H9 (cell line): ENCODE measurements at regions not wholly inside any gene's neighbourhood (a gene's known extent, or its start where the extent isn't known, plus 50 kb on each side); places are given as distances from the start of the nearest gene placed in this dataset.

Experiments used
- DNase-seq: peaks from one replicate; pipeline ENCODE4 v3.0.0-alpha.2; 2017
- H2AFZ ChIP-seq: one replicate; pipeline ENCODE4 v1.6.1; 2013; ENCODE audit warnings: mild to moderate bottlenecking, low read length, control low read depth, moderate library complexity
- H2AK5ac ChIP-seq: 2 replicates; pipeline ENCODE4 v1.6.1; 2013; ENCODE audit warnings: low read length, control low read depth, mixed read lengths; ENCODE audit not compliant: insufficient read length
- H2BK120ac ChIP-seq: one replicate; pipeline ENCODE4 v1.6.1; 2013; ENCODE audit warnings: low read depth, mild to moderate bottlenecking, low read length, control low read depth, inconsistent platforms; ENCODE audit not compliant: poor library complexity, severe bottlenecking
- H2BK12ac ChIP-seq: 2 replicates; pipeline ENCODE4 v1.6.1; 2013; ENCODE audit warnings: low read length, control low read depth, mixed read lengths, low read depth; ENCODE audit not compliant: insufficient read length
- H2BK15ac ChIP-seq: 2 replicates; pipeline ENCODE4 v1.6.1; 2013; ENCODE audit warnings: low read depth, low read length, control low read depth
- H2BK20ac ChIP-seq: one replicate; pipeline ENCODE4 v1.6.1; 2013; ENCODE audit warnings: low read depth, mild to moderate bottlenecking, low read length, control low read depth, inconsistent platforms; ENCODE audit not compliant: poor library complexity, severe bottlenecking
- H2BK5ac ChIP-seq: 2 replicates; pipeline ENCODE4 v1.6.1; 2013; ENCODE audit warnings: low read length, control low read depth, mixed read lengths; ENCODE audit not compliant: insufficient read length
- H3K14ac ChIP-seq: 2 replicates; pipeline ENCODE4 v1.6.1; 2013; ENCODE audit warnings: low read length, control low read depth; ENCODE audit not compliant: insufficient read depth
- H3K18ac ChIP-seq: 2 replicates; pipeline ENCODE4 v1.6.1; 2013; ENCODE audit warnings: low read depth, mild to moderate bottlenecking, mixed read lengths, low read length, control low read depth; ENCODE audit not compliant: insufficient read length
- H3K23ac ChIP-seq: 2 replicates; pipeline ENCODE4 v1.6.1; 2013; ENCODE audit warnings: low read length, control low read depth, mixed read lengths, low read depth; ENCODE audit not compliant: insufficient read length
- H3K23me2 ChIP-seq: 2 replicates; pipeline ENCODE4 v1.6.1; 2013; ENCODE audit warnings: low read depth, mild to moderate bottlenecking, mixed read lengths, low read length, control low read depth; ENCODE audit not compliant: insufficient read length, poor library complexity, severe bottlenecking
- H3K27ac ChIP-seq: 2 replicates; pipeline ENCODE4 v1.5.1; 2013; ENCODE audit warnings: low read length, control low read depth, mixed read lengths, low read depth; ENCODE audit not compliant: insufficient read length
- H3K27me3 ChIP-seq: 2 replicates; pipeline ENCODE4 v1.6.1; 2013; ENCODE audit warnings: low read length, control low read depth, inconsistent platforms; ENCODE audit not compliant: insufficient read depth
- H3K4ac ChIP-seq: 2 replicates; pipeline ENCODE4 v1.6.1; 2013; ENCODE audit warnings: low read depth, mild to moderate bottlenecking, control low read depth, inconsistent platforms, low read length, moderate library complexity
- H3K4me1 ChIP-seq: 2 replicates; pipeline ENCODE4 v1.6.1; 2013; ENCODE audit warnings: low read length, control low read depth, inconsistent platforms; ENCODE audit not compliant: insufficient read depth
- H3K4me2 ChIP-seq: 2 replicates; pipeline ENCODE4 v1.6.1; 2013; ENCODE audit warnings: low read length, control low read depth, mixed read lengths; ENCODE audit not compliant: insufficient read length, insufficient read depth
- H3K56ac ChIP-seq: 2 replicates; pipeline ENCODE4 v1.6.1; 2013; ENCODE audit warnings: low read depth, mild to moderate bottlenecking, mixed read lengths, low read length, control low read depth; ENCODE audit not compliant: insufficient read length
- H3K79me1 ChIP-seq: 2 replicates; pipeline ENCODE4 v1.6.1; 2013; ENCODE audit warnings: low read depth, mild to moderate bottlenecking, moderate library complexity, low read length, control low read depth, inconsistent platforms; ENCODE audit not compliant: insufficient read depth, poor library complexity, severe bottlenecking
- H3K79me2 ChIP-seq: 2 replicates; pipeline ENCODE4 v1.6.1; 2013; ENCODE audit warnings: low read length, control low read depth, inconsistent platforms; ENCODE audit not compliant: insufficient read depth
- H3K9ac ChIP-seq: 2 replicates; pipeline ENCODE4 v1.6.1; 2013; ENCODE audit warnings: low read length, control low read depth, mixed read lengths; ENCODE audit not compliant: insufficient read length; ENCODE audit errors: extremely low read depth
- H3K9me3 ChIP-seq: one replicate; pipeline ENCODE4 v1.6.1; 2013; ENCODE audit warnings: low read depth, low read length, inconsistent platforms; ENCODE audit not compliant: control insufficient read depth
- H3T11ph ChIP-seq: one replicate; pipeline ENCODE4 v1.6.1; 2013; ENCODE audit warnings: mild to moderate bottlenecking, low read length, control low read depth, inconsistent platforms
- H4K20me1 ChIP-seq: one replicate; pipeline ENCODE4 v1.6.1; 2013; ENCODE audit not compliant: control insufficient read depth, insufficient read length, insufficient read depth
- H4K5ac ChIP-seq: 2 replicates; pipeline ENCODE4 v1.6.1; 2013; ENCODE audit warnings: low read depth, mild to moderate bottlenecking, mixed read lengths, low read length, control low read depth; ENCODE audit not compliant: insufficient read length
- H4K8ac ChIP-seq: replicated peaks from 2 replicates; pipeline ENCODE4 v1.6.1; 2013; ENCODE audit warnings: low read length, control low read depth, mixed read lengths, low read depth; ENCODE audit not compliant: insufficient read length
- H4K91ac ChIP-seq: 2 replicates; pipeline ENCODE4 v1.6.1; 2013; ENCODE audit warnings: low read depth, mild to moderate bottlenecking, moderate library complexity, mixed read lengths, low read length, control low read depth; ENCODE audit not compliant: insufficient read length
- H3K27ac Mint-ChIP-seq, 3 experiments: 2 replicates in 2 of 3; 3 replicates in 1 of 3; pipeline ENCODE4 v1.8.0; 2020 to 2021; ENCODE audit warnings: mixed read lengths in 3 of 3, mild to moderate bottlenecking in 1 of 3, moderate library complexity in 1 of 3
- H3K27me3 Mint-ChIP-seq: 2 replicates; pipeline ENCODE4 v1.8.0; 2021; ENCODE audit warnings: low read depth, mild to moderate bottlenecking, moderate library complexity, mixed read lengths
- H3K36me3 Mint-ChIP-seq, 3 experiments: 2 replicates in 2 of 3; 3 replicates in 1 of 3; pipeline ENCODE4 v1.8.0; 2020 to 2021; ENCODE audit warnings: low read depth in 3 of 3, mixed read lengths in 3 of 3; ENCODE audit not compliant: insufficient read depth in 1 of 3
- H3K4me1 Mint-ChIP-seq, 2 experiments: 2 replicates each; pipeline ENCODE4 v1.8.0; 2020; ENCODE audit warnings: mixed read lengths in 2 of 2
- H3K4me3 Mint-ChIP-seq, 2 experiments: 2 replicates in 1 of 2; 3 replicates in 1 of 2; pipeline ENCODE4 v1.8.0; 2020 to 2021; ENCODE audit warnings: mild to moderate bottlenecking in 2 of 2, mixed read lengths in 2 of 2, moderate library complexity in 1 of 2
- H3K9me3 Mint-ChIP-seq, 2 experiments: 2 replicates in 1 of 2; 3 replicates in 1 of 2; pipeline ENCODE4 v1.8.0; 2020; ENCODE audit warnings: mild to moderate bottlenecking in 2 of 2, mixed read lengths in 2 of 2, moderate library complexity in 1 of 2
- WGBS: extraction: QIAGEN DNeasy Blood & Tissue Kit; methylation state at CpG from one replicate; pipeline ENCODE4 v1.1.7; 2013; ENCODE audit warnings: missing lambda C conversion rate, low lambda C conversion rate, mixed read lengths; ENCODE audit not compliant: insufficient read length; ENCODE audit errors: extremely low coverage; 5-methylcytosine and 5-hydroxymethylcytosine counted together
- TF ChIP-seq, protein P1 (sequence below): fragments of 200-600 bp; sonication (generic); conservative IDR thresholded peaks from 3 replicates; pipeline ENCODE4 v1.8.0; 2021; ENCODE audit warnings: antibody characterized with exemption, mild to moderate bottlenecking

DNA sequence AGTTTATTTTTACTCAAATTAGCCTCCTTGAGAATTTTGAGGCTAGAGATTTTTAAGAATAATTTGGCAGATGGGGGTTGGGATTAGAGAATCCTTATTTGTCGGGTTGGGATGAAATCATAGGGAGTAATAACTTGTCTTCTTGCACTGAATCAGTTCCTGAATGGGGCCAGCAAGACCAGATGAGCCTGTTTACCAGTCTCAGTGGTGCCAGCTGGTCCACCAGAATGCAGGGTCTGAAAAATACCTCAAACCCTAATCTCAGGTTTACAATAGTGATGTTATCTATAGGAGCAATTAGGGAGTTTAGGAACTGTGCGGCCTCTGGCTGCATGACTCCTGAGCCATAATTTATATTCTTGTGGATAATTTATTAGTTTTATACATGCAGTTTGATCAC lies 705.9 kb upstream of the AGA start:
- Histone ChIP-seq H3K27me3 (no peaks in the 10 kb centered on the region), H2AK5ac (no peak overlapping the region), H3K27ac (no peak overlapping the region), H4K91ac (no peak overlapping the region), H2BK120ac (no peak overlapping the region), H4K8ac (no peak overlapping the region), H3K18ac (no peak overlapping the region), H3K79me1 (no peaks in the 10 kb centered on the region), H3K4ac (no peak overlapping the region), H2AFZ (no peak overlapping the region), H2BK5ac (no peak overlapping the region), H3K4me1 (no peaks in the 10 kb centered on the region), H2BK15ac (no peak overlapping the region), H3T11ph (no peak overlapping the region), H2BK12ac (no peak overlapping the region), H3K56ac (no peak overlapping the region), H3K9me3 (no peaks in the 10 kb centered on the region), H4K5ac (no peak overlapping the region), H3K79me2 (no peaks in the 10 kb centered on the region), H3K23ac (no peak overlapping the region), H4K20me1 (no peaks in the 10 kb centered on the region), H3K9ac (no peak overlapping the region), H3K14ac (no peak overlapping the region), H2BK20ac (no peak overlapping the region), H3K4me2 (no peak overlapping the region), H3K23me2 (no peaks in the 10 kb centered on the region)
- Mint-ChIP-seq H3K27me3 (no peaks in the 10 kb centered on the region), H3K4me3 (no peak overlapping the region), H3K27ac (no peak overlapping the region), H3K36me3 (peaks cover 0 to 12% (median 0%) of the 10 kb centered on the region in 3 experiments; a peak in 4 of 7 replicates), H3K9me3 (peaks cover 4% of the 10 kb centered on the region in 2 experiments; a peak in 2 of 5 replicates), H3K4me1 (peaks cover 9 to 17% of the 10 kb centered on the region in 2 experiments)
- TF ChIP-seq, protein P1, sequence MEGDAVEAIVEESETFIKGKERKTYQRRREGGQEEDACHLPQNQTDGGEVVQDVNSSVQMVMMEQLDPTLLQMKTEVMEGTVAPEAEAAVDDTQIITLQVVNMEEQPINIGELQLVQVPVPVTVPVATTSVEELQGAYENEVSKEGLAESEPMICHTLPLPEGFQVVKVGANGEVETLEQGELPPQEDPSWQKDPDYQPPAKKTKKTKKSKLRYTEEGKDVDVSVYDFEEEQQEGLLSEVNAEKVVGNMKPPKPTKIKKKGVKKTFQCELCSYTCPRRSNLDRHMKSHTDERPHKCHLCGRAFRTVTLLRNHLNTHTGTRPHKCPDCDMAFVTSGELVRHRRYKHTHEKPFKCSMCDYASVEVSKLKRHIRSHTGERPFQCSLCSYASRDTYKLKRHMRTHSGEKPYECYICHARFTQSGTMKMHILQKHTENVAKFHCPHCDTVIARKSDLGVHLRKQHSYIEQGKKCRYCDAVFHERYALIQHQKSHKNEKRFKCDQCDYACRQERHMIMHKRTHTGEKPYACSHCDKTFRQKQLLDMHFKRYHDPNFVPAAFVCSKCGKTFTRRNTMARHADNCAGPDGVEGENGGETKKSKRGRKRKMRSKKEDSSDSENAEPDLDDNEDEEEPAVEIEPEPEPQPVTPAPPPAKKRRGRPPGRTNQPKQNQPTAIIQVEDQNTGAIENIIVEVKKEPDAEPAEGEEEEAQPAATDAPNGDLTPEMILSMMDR = no peak
- DNase-seq = no peak
- no CpG with 5 or more reads among the region's 2 CpGs for WGBS
